HepG2 (cell line): ENCODE measurements at regions not wholly inside any gene's neighbourhood (a gene's known extent, or its start where the extent isn't known, plus 50 kb on each side); places are given as distances from the start of the nearest gene placed in this dataset.

Experiments
- ATAC-seq: fragments of 200-7000 bp; cut with Tn5 transposase; 3 replicates; pipeline ENCODE4 v1.9.1; 2020; ENCODE audit warnings: mild to moderate bottlenecking, moderate library complexity
- BruUV-seq: library from RNA; stranded (reverse); fragments of 400-500 nt; replicated peaks from 2 replicates; lab custom pipeline; 2021; lab: Mats Ljungman, UMichigan
- CTCF ChIA-PET: fragments of 300-600 bp; formaldehyde crosslinking; extraction: SDS; loops from one replicate; lab custom pipeline; 2021; ENCODE audit warnings: low total read pairs, inconsistent platforms, low intra/inter-chr PET ratio; lab: Yijun Ruan, JAX
- POLR2A ChIA-PET: fragments of 350-600 bp; sonication (Branson Sonifier 250); formaldehyde crosslinking; loops from one replicate; lab custom pipeline; 2020; ENCODE audit warnings: antibody characterized with exemption, inconsistent platforms; lab: Yijun Ruan, JAX
- DNase-seq: peaks from one replicate; pipeline ENCODE4 v3.0.0-alpha.2; 2015; ENCODE audit warnings: low spot score
- FAIRE-seq: peaks from 3 replicates; lab custom pipeline; 2011; peaks lifted over from hg19 to GRCh38; lab: Jason Lieb, UNC
- H2AFZ ChIP-seq: one replicate; pipeline ENCODE4 v1.6.1; 2011; ENCODE audit warnings: low read length, inconsistent platforms
- H3K27ac ChIP-seq: fragments of 300-600 bp; 3 replicates; pipeline ENCODE4 v1.8.0; 2011; ENCODE audit warnings: mixed run types, mild to moderate bottlenecking, mixed read lengths, low read length, inconsistent platforms; ENCODE audit not compliant: insufficient read depth; ENCODE audit errors: extremely low read length
- H3K27me3 ChIP-seq, 2 experiments: fragments of 200-600 bp in 1 of 2; 2 replicates in 1 of 2; 3 replicates in 1 of 2; pipeline versions ENCODE4 v1.6.0 to v1.8.0; 2011; ENCODE audit warnings: low read length in 2 of 2, mild to moderate bottlenecking in 2 of 2, moderate library complexity in 2 of 2, inconsistent platforms in 1 of 2; ENCODE audit not compliant: insufficient read depth in 2 of 2, control insufficient read depth in 1 of 2
- H3K36me3 ChIP-seq, 2 experiments: fragments of 200-600 bp in 1 of 2; replicated peaks in 1 of 2; 2 replicates in 1 of 2; 3 replicates in 1 of 2; pipeline versions ENCODE4 v1.5.1 to v1.8.0; 2011; ENCODE audit warnings: low read length in 2 of 2, inconsistent platforms in 1 of 2; ENCODE audit not compliant: insufficient read depth in 2 of 2, control insufficient read depth in 1 of 2
- H3K4me1 ChIP-seq: 2 replicates; pipeline ENCODE4 v1.5.1; 2012; ENCODE audit warnings: low read length, inconsistent platforms; ENCODE audit not compliant: insufficient read depth
- H3K4me2 ChIP-seq: 2 replicates; pipeline ENCODE4 v1.6.0; 2011; ENCODE audit warnings: low read depth, low read length, inconsistent platforms
- H3K4me3 ChIP-seq, 3 experiments: fragments of 200-600 bp in 1 of 3; sonication (generic), shearing (Covaris generic) in 1 of 3; replicated peaks in 1 of 3; 2 replicates each; pipeline ENCODE4 v1.5.1; 2011 to 2016; ENCODE audit warnings: low read length in 3 of 3, inconsistent platforms in 2 of 3, low read depth in 2 of 3, mild to moderate bottlenecking in 2 of 3, control low read depth in 1 of 3, mixed read lengths in 1 of 3; ENCODE audit not compliant: insufficient read depth in 1 of 3
- H3K79me2 ChIP-seq: one replicate; pipeline ENCODE4 v1.6.1; 2011; ENCODE audit warnings: low read length, inconsistent platforms; ENCODE audit not compliant: insufficient read depth
- H3K9ac ChIP-seq: 2 replicates; pipeline ENCODE4 v1.6.0; 2011; ENCODE audit warnings: mild to moderate bottlenecking, low read depth, low read length, inconsistent platforms; ENCODE audit not compliant: insufficient read depth
- H3K9me3 ChIP-seq: 2 replicates; pipeline ENCODE4 v1.5.1; 2012; ENCODE audit warnings: mild to moderate bottlenecking, low read length
- H4K20me1 ChIP-seq: 2 replicates; pipeline ENCODE4 v1.6.0; 2011; ENCODE audit warnings: inconsistent platforms, mild to moderate bottlenecking, low read length, moderate library complexity; ENCODE audit not compliant: insufficient read depth
- CREB1 ChIP-seq, 2 experiments: fragments of 450-650 bp in 1 of 2; IDR thresholded peaks; 2 replicates each; pipeline ENCODE4 v1.6.1; 2016 to 2017; ENCODE audit warnings: control low read depth in 1 of 2, mild to moderate bottlenecking in 1 of 2, missing compliant biosample characterization in 1 of 2, missing genetic modification characterization in 1 of 2
- E2F5 ChIP-seq: sonication (generic); formaldehyde crosslinking; conservative IDR thresholded peaks from 2 replicates; pipeline ENCODE4 v1.4.0; 2020; ENCODE audit warnings: missing genetic modification reagents
- ERF ChIP-seq: IDR thresholded peaks from 2 replicates; pipeline ENCODE4 v1.6.1; 2018; ENCODE audit warnings: missing biosample characterization, missing genetic modification reagents
- FOSL2 ChIP-seq: sonication (generic); formaldehyde crosslinking; IDR thresholded peaks from 2 replicates; pipeline ENCODE4 v1.4.0; 2020; ENCODE audit warnings: missing genetic modification reagents
- HBP1 ChIP-seq: IDR thresholded peaks from 2 replicates; pipeline ENCODE4 v1.6.1; 2016; ENCODE audit warnings: low read depth, control low read depth
- LRRFIP1 ChIP-seq: sonication (generic); formaldehyde crosslinking; conservative IDR thresholded peaks from 2 replicates; pipeline ENCODE4 v1.4.0; 2020; ENCODE audit warnings: missing genetic modification reagents
- NFKBIZ ChIP-seq: IDR thresholded peaks from 2 replicates; pipeline ENCODE4 v1.6.1; 2018; ENCODE audit warnings: missing genetic modification reagents, missing compliant biosample characterization
- NRL ChIP-seq: sonication (generic); formaldehyde crosslinking; IDR thresholded peaks from 2 replicates; pipeline ENCODE4 v1.5.0; 2020; ENCODE audit warnings: missing genetic modification reagents, mild to moderate bottlenecking, moderate library complexity, borderline replicate concordance
- SP5 ChIP-seq: IDR thresholded peaks from 2 replicates; pipeline ENCODE4 v1.6.1; 2016; ENCODE audit warnings: low read depth, borderline replicate concordance
- YEATS2 ChIP-seq: sonication (generic); formaldehyde crosslinking; IDR thresholded peaks from 2 replicates; pipeline ENCODE4 v1.4.0; 2020; ENCODE audit warnings: missing genetic modification reagents, borderline replicate concordance
- ZMAT3 ChIP-seq: sonication (generic); formaldehyde crosslinking; conservative IDR thresholded peaks from 2 replicates; pipeline ENCODE4 v1.7.0; 2021; ENCODE audit warnings: missing genetic modification reagents
- ZNF138 ChIP-seq: sonication (generic); formaldehyde crosslinking; IDR thresholded peaks from 2 replicates; pipeline ENCODE4 v1.5.0; 2020; ENCODE audit warnings: mild to moderate bottlenecking, low read depth, missing genetic modification reagents
- ZNF737 ChIP-seq: sonication (generic); formaldehyde crosslinking; IDR thresholded peaks from 2 replicates; pipeline ENCODE4 v1.5.0; 2020; ENCODE audit warnings: missing genetic modification reagents, mild to moderate bottlenecking, borderline replicate concordance
- WGBS: methylation state at CpG from one replicate; pipeline ENCODE4 v1.1.6; 2017; ENCODE audit warnings: low lambda C conversion rate; 5-methylcytosine and 5-hydroxymethylcytosine counted together
- in situ Hi-C: cut with HindIII; loops from 2 replicates; pipeline ENCODE4 v1.10.0; 2017; ENCODE audit warnings: low pct_unique_long_range_greater_than_20kb; ENCODE audit not compliant: extremely low pct_ligation_motif_present
- intact Hi-C: fragments of 100-400 bp; cut with micrococcal nuclease; formaldehyde crosslinking; loops from one replicate; pipeline ENCODE4 v1.10.0; 2022; ENCODE audit not compliant: unreplicated experiment

- CTCF ChIA-PET, result no interaction called here
- no peak overlapping the region for H3K27ac ChIP-seq
- H3K27me3 ChIP-seq, result no peaks in the 10 kb centered on the region
- no peaks in the 10 kb centered on the region for H3K4me1 ChIP-seq
- H2AFZ ChIP-seq, result no peak overlapping the region
- no peak for FAIRE-seq
- BruUV-seq, result no TSS peak
- DNase-seq, result no peak
- intact Hi-C loops, result no loop called here
- H3K9ac ChIP-seq, result no peak overlapping the region
- H4K20me1 ChIP-seq, result no peaks in the 10 kb centered on the region
- TF ChIP-seq ZMAT3 (CRISPR knock-in tag), result no peak
- no peak for TF ChIP-seq ZNF737 (CRISPR knock-in tag)
- TF ChIP-seq ERF, result no peak
- no peak for TF ChIP-seq LRRFIP1 (CRISPR knock-in tag)
- TF ChIP-seq NRL, result no peak
- TF ChIP-seq FOSL2 (CRISPR knock-in tag), result no peak
- no peak for TF ChIP-seq HBP1 (CRISPR knock-in tag)
- TF ChIP-seq SP5, result no peak
- TF ChIP-seq YEATS2 (CRISPR knock-in tag), result no peak
- TF ChIP-seq ZNF138 (CRISPR knock-in tag), result no peak
- TF ChIP-seq E2F5 (CRISPR knock-in tag), result no peak
- no peak for TF ChIP-seq CREB1 (IDR thresholded peaks at IDR 0.05)
- TF ChIP-seq CREB1 (CRISPR knock-in tag; IDR thresholded peaks at IDR 0.05), result no peak
- no peak for TF ChIP-seq NFKBIZ (CRISPR knock-in tag)
- H3K4me2 ChIP-seq, result no peak overlapping the region
- H3K4me3 ChIP-seq, result no peak overlapping the region
- POLR2A ChIA-PET, result no interaction called here
- ATAC-seq, result no peak
- no peaks in the 10 kb centered on the region for H3K9me3 ChIP-seq
- no peaks in the 10 kb centered on the region for H3K79me2 ChIP-seq
- 7% methylated on average over 1 of the region's 1 CpG for WGBS
- in situ Hi-C loops, result no loop called here
- no peaks in the 10 kb centered on the region for H3K36me3 ChIP-seq
Measured at GRCh38 chr10:23585186-23585585, 146.3 kb downstream of the OTUD1 start.
